ENCODE measurements at regions not wholly inside any gene's neighbourhood (a gene's known extent, or its start where the extent isn't known, plus 50 kb on each side); places are given as distances from the start of the nearest gene placed in this dataset.

GRCh38 chr1:214188835-214189234 lies 92.1 kb upstream of the SMYD2 start:
- no peak for TF ChIP-seq CTCF (IDR thresholded peaks at IDR 0.05)
- no peak overlapping the region for H3K4me3 ChIP-seq
- H3K36me3 ChIP-seq (ENCODE audit: low read depth): no peaks in the 10 kb centered on the region
- intact Hi-C loops (cut with DNase I, micrococcal nuclease): no loop called here
- no peaks in the 10 kb centered on the region for H3K9me3 ChIP-seq
- DNase-seq: no peak
- no peak for ATAC-seq
- no peaks in the 10 kb centered on the region for H3K4me1 ChIP-seq (ENCODE audit: low read depth)

- H3K9me3 ChIP-seq: no peaks in the 10 kb centered on the region
- H3K4me3 ChIP-seq: no peak overlapping the region
- H3K4me1 ChIP-seq (ENCODE audit: low read depth): no peaks in the 10 kb centered on the region
- H3K36me3 ChIP-seq (ENCODE audit: low read depth): no peaks in the 10 kb centered on the region
- no peak for TF ChIP-seq CTCF (IDR thresholded peaks at IDR 0.05)
- ATAC-seq: no peak
- intact Hi-C loops (cut with DNase I, micrococcal nuclease): no loop called here
- DNase-seq: no peak
Observed at GRCh38 chr1:214192825-214193643, 87.9 kb upstream of the SMYD2 start.

- H3K4me1 ChIP-seq (ENCODE audit: low read depth): no peaks in the 10 kb centered on the region
- DNase-seq (no peak), ATAC-seq (no peak)
- TF ChIP-seq CTCF (IDR thresholded peaks at IDR 0.05): no peak
- H3K36me3 ChIP-seq (ENCODE audit: low read depth): no peaks in the 10 kb centered on the region
- no peaks in the 10 kb centered on the region for H3K9me3 ChIP-seq
- H3K4me3 ChIP-seq: no peak overlapping the region
- intact Hi-C loops (cut with DNase I, micrococcal nuclease): no loop called here
Observed at GRCh38 chr1:214193691-214194090, 87.3 kb upstream of the SMYD2 start.

- Histone ChIP-seq H3K4me1 (ENCODE audit: low read depth) (no peaks in the 10 kb centered on the region), H3K36me3 (ENCODE audit: low read depth) (no peaks in the 10 kb centered on the region), H3K9me3 (no peaks in the 10 kb centered on the region), H3K4me3 (no peak overlapping the region)
- TF ChIP-seq CTCF (IDR thresholded peaks at IDR 0.05): no peak
- ATAC-seq (no peak), DNase-seq (no peak)
- intact Hi-C loops (cut with DNase I, micrococcal nuclease): no loop called here
Observed at GRCh38 chr1:214198571-214198970, 82.4 kb upstream of the SMYD2 start.

GRCh38 chr1:214199585-214199984 lies 81.4 kb upstream of the SMYD2 start:
- Histone ChIP-seq H3K4me1 (ENCODE audit: low read depth) (no peaks in the 10 kb centered on the region), H3K36me3 (ENCODE audit: low read depth) (no peaks in the 10 kb centered on the region), H3K4me3 (no peak overlapping the region), H3K9me3 (no peaks in the 10 kb centered on the region)
- ATAC-seq (no peak), DNase-seq (no peak)
- intact Hi-C loops (cut with DNase I, micrococcal nuclease): no loop called here
- TF ChIP-seq CTCF (IDR thresholded peaks at IDR 0.05): no peak
